Uterus (tissue), 2 donors: ENCODE measurements at regions not wholly inside any gene's neighbourhood (a gene's known extent, or its start where the extent isn't known, plus 50 kb on each side); places are given as distances from the start of the nearest gene placed in this dataset.

Experiments
- POLR2A ChIP-seq, 2 donors: fragments of 450-650 bp; IDR thresholded peaks; one replicate each; pipeline ENCODE4 v1.6.1; 2016; ENCODE audit warnings: antibody characterized with exemption in 2 of 2, mild to moderate bottlenecking in 1 of 2, moderate library complexity in 1 of 2
- TF ChIP-seq, protein P1 (sequence below), 4 experiments: fragments of 200-600 bp in 2 of 4; fragments of 450-650 bp in 2 of 4; sonication (generic) in 2 of 4; IDR thresholded peaks; one replicate each; pipeline ENCODE4 v1.5.1; 2016 to 2019; ENCODE audit warnings: antibody characterized with exemption in 4 of 4, mild to moderate bottlenecking in 2 of 4, moderate library complexity in 1 of 4

DNA sequence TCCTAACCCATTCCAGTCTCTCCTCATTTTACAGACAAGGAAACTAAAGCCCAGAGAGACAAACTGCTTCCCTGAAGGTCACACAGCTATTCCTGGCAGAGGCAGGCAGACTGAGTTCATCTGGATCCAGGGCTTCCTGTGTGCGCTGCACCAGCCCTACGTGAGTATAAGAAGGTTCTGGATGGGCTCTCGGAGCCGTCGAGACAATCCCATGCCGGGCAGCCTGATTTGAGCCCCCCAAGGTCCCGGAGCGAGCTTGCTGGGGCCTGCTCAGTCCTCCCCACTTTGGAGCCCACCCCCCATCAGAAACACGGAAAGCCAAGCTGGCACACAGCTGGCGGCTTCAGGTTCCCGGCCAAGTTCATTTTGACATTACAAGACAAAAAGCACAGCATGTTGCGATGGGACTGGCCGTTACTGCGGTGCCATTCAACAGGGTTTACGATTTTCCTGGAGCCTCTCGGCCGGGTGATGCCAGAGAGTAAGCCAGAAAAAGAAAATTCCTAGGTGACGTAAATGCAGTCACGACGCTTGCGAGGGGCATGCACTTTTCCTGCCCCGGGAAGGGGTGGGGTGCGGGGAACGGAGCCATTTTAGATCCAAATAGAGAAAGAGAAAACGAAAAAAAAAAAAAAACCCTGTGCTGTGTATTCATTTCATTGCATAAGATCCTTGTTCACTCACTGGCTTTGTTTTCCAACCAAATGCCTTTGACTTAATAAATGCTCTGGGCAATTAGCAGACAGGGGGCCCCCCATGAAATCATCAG, 167.1 kb upstream of the FOXF1 start:
- TF ChIP-seq, protein P1, sequence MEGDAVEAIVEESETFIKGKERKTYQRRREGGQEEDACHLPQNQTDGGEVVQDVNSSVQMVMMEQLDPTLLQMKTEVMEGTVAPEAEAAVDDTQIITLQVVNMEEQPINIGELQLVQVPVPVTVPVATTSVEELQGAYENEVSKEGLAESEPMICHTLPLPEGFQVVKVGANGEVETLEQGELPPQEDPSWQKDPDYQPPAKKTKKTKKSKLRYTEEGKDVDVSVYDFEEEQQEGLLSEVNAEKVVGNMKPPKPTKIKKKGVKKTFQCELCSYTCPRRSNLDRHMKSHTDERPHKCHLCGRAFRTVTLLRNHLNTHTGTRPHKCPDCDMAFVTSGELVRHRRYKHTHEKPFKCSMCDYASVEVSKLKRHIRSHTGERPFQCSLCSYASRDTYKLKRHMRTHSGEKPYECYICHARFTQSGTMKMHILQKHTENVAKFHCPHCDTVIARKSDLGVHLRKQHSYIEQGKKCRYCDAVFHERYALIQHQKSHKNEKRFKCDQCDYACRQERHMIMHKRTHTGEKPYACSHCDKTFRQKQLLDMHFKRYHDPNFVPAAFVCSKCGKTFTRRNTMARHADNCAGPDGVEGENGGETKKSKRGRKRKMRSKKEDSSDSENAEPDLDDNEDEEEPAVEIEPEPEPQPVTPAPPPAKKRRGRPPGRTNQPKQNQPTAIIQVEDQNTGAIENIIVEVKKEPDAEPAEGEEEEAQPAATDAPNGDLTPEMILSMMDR (IDR thresholded peaks at IDR 0.05): no peak
- TF ChIP-seq POLR2A (IDR thresholded peaks at IDR 0.05): no peak
